Stimulated activated CD8-positive, alpha-beta memory T cell treated with anti-CD3 and anti-CD28 coated beads, Interleukin-15, amount 100 ng/mL, for 4 hours (primary cell): ENCODE measurements at regions not wholly inside any gene's neighbourhood (a gene's known extent, or its start where the extent isn't known, plus 50 kb on each side); places are given as distances from the start of the nearest gene placed in this dataset.

ENCODE experiments used
- DNase-seq, 2 donors: peaks; one replicate each; pipeline ENCODE4 v3.0.0-alpha.2; 2020; ENCODE audit warnings: low read depth in 2 of 2

GRCh38 chr9:118187408-118187807, 483.2 kb downstream of the TLR4 start:
- no peak for DNase-seq

- no peak for DNase-seq
Measured at GRCh38 chr9:118189615-118190014, 485.4 kb downstream of the TLR4 start.

- no peak for DNase-seq
Measured at GRCh38 chr9:118192807-118193206, 488.6 kb downstream of the TLR4 start.

GRCh38 chr9:118209343-118209742, 505.1 kb downstream of the TLR4 start:
- no peak for DNase-seq

- no peak for DNase-seq
Measured at GRCh38 chr9:118215549-118215948, 511.3 kb downstream of the TLR4 start.

- no peak for DNase-seq
Measured at GRCh38 chr9:118222375-118222774, 518.2 kb downstream of the TLR4 start.

GRCh38 chr9:118223111-118223510, 518.9 kb downstream of the TLR4 start:
- DNase-seq, result no peak

GRCh38 chr9:118230329-118230728, 526.1 kb downstream of the TLR4 start:
- no peak for DNase-seq

GRCh38 chr9:118236625-118237024, 532.4 kb downstream of the TLR4 start:
- no peak for DNase-seq

GRCh38 chr9:118238139-118238538, 533.9 kb downstream of the TLR4 start:
- no peak for DNase-seq

- DNase-seq, result no peak
Measured at GRCh38 chr9:118252027-118252426, 547.8 kb downstream of the TLR4 start.

- DNase-seq, result no peak
Measured at GRCh38 chr9:118262191-118262590, 558.0 kb downstream of the TLR4 start.

- DNase-seq, result no peak
Measured at GRCh38 chr9:118263949-118264348, 559.7 kb downstream of the TLR4 start.

- DNase-seq, result no peak
Measured at GRCh38 chr9:118268046-118268445, 563.8 kb downstream of the TLR4 start.

GRCh38 chr9:118269623-118270022, 565.4 kb downstream of the TLR4 start:
- DNase-seq, result no peak

- no peak for DNase-seq
Measured at GRCh38 chr9:118271331-118271730, 567.1 kb downstream of the TLR4 start.

- DNase-seq, result no peak
Measured at GRCh38 chr9:118271936-118272335, 567.7 kb downstream of the TLR4 start.

- DNase-seq, result no peak
Measured at GRCh38 chr9:118273048-118273447, 568.8 kb downstream of the TLR4 start.

GRCh38 chr9:118276784-118277183, 572.6 kb downstream of the TLR4 start:
- no peak for DNase-seq

- DNase-seq, result no peak
Measured at GRCh38 chr9:118281772-118282171, 577.6 kb downstream of the TLR4 start.

GRCh38 chr9:118283488-118283887, 579.3 kb downstream of the TLR4 start:
- DNase-seq, result no peak

- DNase-seq, result no peak
Measured at GRCh38 chr9:118290116-118290515, 585.9 kb downstream of the TLR4 start.

- no peak for DNase-seq
Measured at GRCh38 chr9:118295413-118295812, 591.2 kb downstream of the TLR4 start.

- DNase-seq, result no peak
Measured at GRCh38 chr9:118302721-118303120, 598.5 kb downstream of the TLR4 start.

GRCh38 chr9:118303216-118303615, 599.0 kb downstream of the TLR4 start:
- DNase-seq, result no peak
